ENCODE measurements at regions not wholly inside any gene's neighbourhood (a gene's known extent, or its start where the extent isn't known, plus 50 kb on each side); places are given as distances from the start of the nearest gene placed in this dataset.

GRCh38 chr5:173527671-173528070 lies 88.8 kb downstream of the BOD1 start:
- DNase-seq, result no peak

GRCh38 chr5:173524136-173524535 lies 92.3 kb downstream of the BOD1 start:
- DNase-seq, result no peak

- no peak for DNase-seq
Observed at GRCh38 chr5:173523388-173523787, 93.1 kb downstream of the BOD1 start.

- DNase-seq, result no peak
Observed at GRCh38 chr5:173522518-173522917, 93.9 kb downstream of the BOD1 start.

- DNase-seq, result no peak
Observed at GRCh38 chr5:173518856-173519255, 97.6 kb downstream of the BOD1 start.

- DNase-seq, result no peak
Observed at GRCh38 chr5:173517648-173518047, 98.8 kb downstream of the BOD1 start.

GRCh38 chr5:173515526-173515925 lies 100.9 kb downstream of the BOD1 start:
- no peak for DNase-seq

- DNase-seq, result no peak
Observed at GRCh38 chr5:173514661-173515060, 101.8 kb downstream of the BOD1 start.

- no peak for DNase-seq
Observed at GRCh38 chr5:173513521-173513991, 102.9 kb downstream of the BOD1 start.

GRCh38 chr5:173512637-173513435 lies 103.6 kb downstream of the BOD1 start:
- no peak for DNase-seq

GRCh38 chr5:173509060-173509459 lies 107.4 kb downstream of the BOD1 start:
- DNase-seq, result no peak

GRCh38 chr5:173507171-173507570 lies 109.3 kb downstream of the BOD1 start:
- DNase-seq, result no peak

GRCh38 chr5:173505634-173506033 lies 110.8 kb downstream of the BOD1 start:
- DNase-seq, result no peak

GRCh38 chr5:173501922-173502321 lies 114.5 kb downstream of the BOD1 start:
- no peak for DNase-seq

- DNase-seq, result no peak
Observed at GRCh38 chr5:173501271-173501670, 115.2 kb downstream of the BOD1 start.

GRCh38 chr5:173500213-173500560 lies 116.3 kb downstream of the BOD1 start:
- DNase-seq, result no peak

- no peak for DNase-seq
Observed at GRCh38 chr5:173499471-173500212, 116.8 kb downstream of the BOD1 start.

- peak; percentile 39 for DNase-seq
Observed at GRCh38 chr5:173498739-173499470, 117.5 kb downstream of the BOD1 start.

GRCh38 chr5:173498286-173498685 lies 118.2 kb downstream of the BOD1 start:
- no peak for DNase-seq

GRCh38 chr5:173497685-173498084 lies 118.8 kb downstream of the BOD1 start:
- DNase-seq, result no peak

- no peak for DNase-seq
Observed at GRCh38 chr5:173496883-173497255, 119.6 kb downstream of the BOD1 start.

- no peak for DNase-seq
Observed at GRCh38 chr5:173496129-173496882, 120.1 kb downstream of the BOD1 start.
